ENCODE measurements at regions not wholly inside any gene's neighbourhood (a gene's known extent, or its start where the extent isn't known, plus 50 kb on each side); places are given as distances from the start of the nearest gene placed in this dataset.
"Not testable (repeated sequence)": the region's sequence is repeated elsewhere in the genome, so short reads cannot be mapped to it uniquely, and the experiment has no call there.

GRCh38 chr10:83551190-83551589, 588.1 kb upstream of the GHITM start:
- TF ChIP-seq CTCF, POLR2A (IDR thresholded peaks at IDR 0.05): not testable (repeated sequence)
